Right atrium auricular region (tissue), 2 donors: ENCODE measurements at regions not wholly inside any gene's neighbourhood (a gene's known extent, or its start where the extent isn't known, plus 50 kb on each side); places are given as distances from the start of the nearest gene placed in this dataset.

Source experiments
- DNase-seq: peaks from one replicate; pipeline ENCODE4 v3.0.0-alpha.2; 2019; ENCODE audit warnings: low spot score
- H3K27ac ChIP-seq, 2 donors: fragments of 200-600 bp; sonication (generic); 1 replicate in 1 of 2; 2 replicates in 1 of 2; pipeline ENCODE4 v1.5.1; 2016 to 2019
- H3K27me3 ChIP-seq, 2 donors: fragments of 200-600 bp; sonication (generic); one replicate each; pipeline versions ENCODE4 v1.5.1 to v1.6.0; 2017 to 2019
- H3K36me3 ChIP-seq: fragments of 200-600 bp; sonication (generic); one replicate; pipeline ENCODE4 v1.5.1; 2016
- H3K4me1 ChIP-seq, 2 donors: fragments of 200-600 bp; sonication (generic); one replicate each; pipeline versions ENCODE4 v1.5.1 to v1.6.0; 2017 to 2019
- H3K4me3 ChIP-seq, 2 donors: fragments of 200-600 bp; sonication (generic); 1 replicate in 1 of 2; 2 replicates in 1 of 2; pipeline ENCODE4 v1.5.1; 2017 to 2019; ENCODE audit warnings: mild to moderate bottlenecking in 1 of 2, moderate library complexity in 1 of 2
- H3K9me3 ChIP-seq, 2 donors: fragments of 200-600 bp; sonication (generic); one replicate each; pipeline ENCODE4 v1.5.1; 2019
- TF ChIP-seq, protein P1 (sequence below), 2 donors: fragments of 200-600 bp; sonication (generic); IDR thresholded peaks; one replicate each; pipeline ENCODE4 v1.5.1; 2019; ENCODE audit warnings: antibody characterized with exemption in 2 of 2

GRCh38 chr11:30811226-30811755, 225.1 kb upstream of the MPPED2 start:
- no peak for DNase-seq
- no peak overlapping the region for H3K27ac ChIP-seq
- H3K36me3 ChIP-seq = no peaks in the 10 kb centered on the region
- H3K4me1 ChIP-seq = peaks cover 0 to 1% of the 10 kb centered on the region in 2 donors
- no peaks in the 10 kb centered on the region for H3K9me3 ChIP-seq
- H3K27me3 ChIP-seq = no peaks in the 10 kb centered on the region
- H3K4me3 ChIP-seq = no peak overlapping the region
- TF ChIP-seq, protein P1, sequence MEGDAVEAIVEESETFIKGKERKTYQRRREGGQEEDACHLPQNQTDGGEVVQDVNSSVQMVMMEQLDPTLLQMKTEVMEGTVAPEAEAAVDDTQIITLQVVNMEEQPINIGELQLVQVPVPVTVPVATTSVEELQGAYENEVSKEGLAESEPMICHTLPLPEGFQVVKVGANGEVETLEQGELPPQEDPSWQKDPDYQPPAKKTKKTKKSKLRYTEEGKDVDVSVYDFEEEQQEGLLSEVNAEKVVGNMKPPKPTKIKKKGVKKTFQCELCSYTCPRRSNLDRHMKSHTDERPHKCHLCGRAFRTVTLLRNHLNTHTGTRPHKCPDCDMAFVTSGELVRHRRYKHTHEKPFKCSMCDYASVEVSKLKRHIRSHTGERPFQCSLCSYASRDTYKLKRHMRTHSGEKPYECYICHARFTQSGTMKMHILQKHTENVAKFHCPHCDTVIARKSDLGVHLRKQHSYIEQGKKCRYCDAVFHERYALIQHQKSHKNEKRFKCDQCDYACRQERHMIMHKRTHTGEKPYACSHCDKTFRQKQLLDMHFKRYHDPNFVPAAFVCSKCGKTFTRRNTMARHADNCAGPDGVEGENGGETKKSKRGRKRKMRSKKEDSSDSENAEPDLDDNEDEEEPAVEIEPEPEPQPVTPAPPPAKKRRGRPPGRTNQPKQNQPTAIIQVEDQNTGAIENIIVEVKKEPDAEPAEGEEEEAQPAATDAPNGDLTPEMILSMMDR (IDR thresholded peaks at IDR 0.05) = no peak

DNA sequence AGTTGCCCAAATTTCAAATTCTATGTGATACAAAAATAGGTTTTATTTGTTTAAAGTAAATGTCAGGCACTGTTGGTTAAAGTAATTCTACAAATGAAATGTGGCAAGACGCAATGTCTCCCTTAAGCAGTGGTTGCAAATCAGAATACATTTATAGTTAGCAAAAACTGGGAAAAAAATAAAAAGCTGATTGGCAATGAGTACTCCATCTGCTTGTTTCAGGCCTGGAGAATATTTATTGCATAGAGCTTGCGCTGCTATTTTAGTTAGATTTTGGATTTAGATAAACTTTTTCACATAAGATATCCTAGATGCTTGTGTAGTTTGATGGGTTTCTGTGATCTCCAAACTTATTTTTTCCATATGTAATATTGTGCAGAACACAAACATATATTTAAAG, 224.0 kb upstream of the MPPED2 start:
- Histone ChIP-seq H3K27me3 (no peaks in the 10 kb centered on the region), H3K36me3 (no peaks in the 10 kb centered on the region), H3K9me3 (no peaks in the 10 kb centered on the region), H3K4me1 (no peaks in the 10 kb centered on the region), H3K27ac (no peak overlapping the region), H3K4me3 (no peak overlapping the region)
- no peak for DNase-seq
- TF ChIP-seq, protein P1 (IDR thresholded peaks at IDR 0.05) = no peak

GRCh38 chr11:30801357-30801756, 215.2 kb upstream of the MPPED2 start:
- H3K4me3 ChIP-seq = no peak overlapping the region
- no peaks in the 10 kb centered on the region for H3K27me3 ChIP-seq
- TF ChIP-seq, protein P1 (IDR thresholded peaks at IDR 0.05) = no peak
- no peaks in the 10 kb centered on the region for H3K4me1 ChIP-seq
- H3K27ac ChIP-seq = no peak overlapping the region
- DNase-seq = no peak
- no peaks in the 10 kb centered on the region for H3K36me3 ChIP-seq
- H3K9me3 ChIP-seq = peaks cover 0 to 4% of the 10 kb centered on the region in 2 donors

GRCh38 chr11:30800904-30801303, 214.8 kb upstream of the MPPED2 start:
- Histone ChIP-seq H3K4me3 (no peak overlapping the region), H3K9me3 (peaks cover 0 to 4% of the 10 kb centered on the region in 2 donors), H3K4me1 (no peaks in the 10 kb centered on the region), H3K36me3 (no peaks in the 10 kb centered on the region), H3K27ac (no peak overlapping the region), H3K27me3 (no peaks in the 10 kb centered on the region)
- TF ChIP-seq, protein P1 (IDR thresholded peaks at IDR 0.05) = no peak
- DNase-seq = no peak

- Histone ChIP-seq H3K27ac (no peak overlapping the region), H3K9me3 (peaks cover 0 to 4% of the 10 kb centered on the region in 2 donors), H3K4me3 (no peak overlapping the region), H3K27me3 (no peaks in the 10 kb centered on the region), H3K4me1 (no peaks in the 10 kb centered on the region), H3K36me3 (no peaks in the 10 kb centered on the region)
- DNase-seq = no peak
- TF ChIP-seq, protein P1 (IDR thresholded peaks at IDR 0.05) = no peak
Measured at GRCh38 chr11:30798547-30799236, 212.5 kb upstream of the MPPED2 start.

DNA sequence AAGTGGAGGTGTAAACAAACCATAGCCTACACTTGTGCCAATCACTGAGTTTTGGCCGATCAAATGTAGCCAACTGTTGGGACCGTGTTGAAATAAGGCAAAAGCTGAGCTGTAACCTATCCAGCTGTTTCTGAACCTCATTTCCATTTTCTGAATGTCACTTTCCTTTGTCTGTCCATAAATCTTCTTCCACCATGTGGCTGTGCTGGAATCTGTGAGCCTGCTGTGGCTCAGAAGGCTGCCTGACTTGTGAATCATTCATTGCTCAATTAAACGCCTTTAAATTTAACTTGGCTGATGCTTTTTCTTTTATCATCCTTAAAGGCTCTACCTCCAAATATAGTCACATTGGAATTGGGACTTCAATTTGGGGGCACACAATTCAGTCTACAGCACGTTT, 203.1 kb upstream of the MPPED2 start:
- H3K27ac ChIP-seq = no peak overlapping the region
- no peaks in the 10 kb centered on the region for H3K27me3 ChIP-seq
- no peak overlapping the region for H3K4me3 ChIP-seq
- no peak for DNase-seq
- TF ChIP-seq, protein P1 (IDR thresholded peaks at IDR 0.05) = no peak
- no peaks in the 10 kb centered on the region for H3K9me3 ChIP-seq
- no peaks in the 10 kb centered on the region for H3K36me3 ChIP-seq
- H3K4me1 ChIP-seq = no peaks in the 10 kb centered on the region
